GM12873 (cell line): ENCODE measurements at regions not wholly inside any gene's neighbourhood (a gene's known extent, or its start where the extent isn't known, plus 50 kb on each side); places are given as distances from the start of the nearest gene placed in this dataset.

Source experiments
- TF ChIP-seq, protein P1 (sequence below): IDR thresholded peaks from 2 replicates; pipeline ENCODE4 v1.5.1; 2012; ENCODE audit warnings: low read depth, mild to moderate bottlenecking, moderate library complexity, low read length, control low read depth; ENCODE audit not compliant: insufficient read depth; ENCODE audit errors: missing control alignments

DNA sequence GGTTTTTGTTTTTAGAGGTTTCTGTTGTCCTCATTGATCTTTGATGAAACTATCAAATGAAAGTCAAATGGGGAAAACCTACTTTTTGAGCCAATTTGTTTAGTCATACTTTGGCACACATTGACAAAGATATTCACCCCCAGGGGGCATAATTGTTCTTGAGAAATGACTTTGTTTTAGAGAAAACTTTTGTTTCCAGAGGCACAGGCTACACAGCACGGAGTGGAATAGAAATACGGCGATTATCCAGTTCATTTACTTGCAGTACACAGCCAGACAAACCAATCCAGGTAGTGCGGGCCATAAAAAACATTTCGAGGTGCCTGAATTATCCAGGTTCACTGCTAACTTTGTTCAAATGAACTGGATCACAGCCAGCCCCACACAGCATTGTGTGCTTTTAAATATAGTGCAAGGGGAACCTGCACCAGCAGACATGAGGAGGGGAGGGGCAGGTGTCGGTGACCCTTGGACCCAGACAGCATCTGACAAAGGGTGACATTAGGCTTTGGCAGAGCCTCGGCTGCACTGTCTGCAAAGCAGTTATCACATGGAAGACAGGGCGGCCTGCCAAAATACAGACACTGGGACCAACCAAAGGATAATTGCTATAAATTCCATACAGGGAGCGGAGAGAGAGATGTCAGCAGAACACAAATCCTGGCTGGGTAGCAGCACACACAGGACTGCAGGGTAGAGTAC lies 179.6 kb upstream of the NOCT start:
- TF ChIP-seq, protein P1, sequence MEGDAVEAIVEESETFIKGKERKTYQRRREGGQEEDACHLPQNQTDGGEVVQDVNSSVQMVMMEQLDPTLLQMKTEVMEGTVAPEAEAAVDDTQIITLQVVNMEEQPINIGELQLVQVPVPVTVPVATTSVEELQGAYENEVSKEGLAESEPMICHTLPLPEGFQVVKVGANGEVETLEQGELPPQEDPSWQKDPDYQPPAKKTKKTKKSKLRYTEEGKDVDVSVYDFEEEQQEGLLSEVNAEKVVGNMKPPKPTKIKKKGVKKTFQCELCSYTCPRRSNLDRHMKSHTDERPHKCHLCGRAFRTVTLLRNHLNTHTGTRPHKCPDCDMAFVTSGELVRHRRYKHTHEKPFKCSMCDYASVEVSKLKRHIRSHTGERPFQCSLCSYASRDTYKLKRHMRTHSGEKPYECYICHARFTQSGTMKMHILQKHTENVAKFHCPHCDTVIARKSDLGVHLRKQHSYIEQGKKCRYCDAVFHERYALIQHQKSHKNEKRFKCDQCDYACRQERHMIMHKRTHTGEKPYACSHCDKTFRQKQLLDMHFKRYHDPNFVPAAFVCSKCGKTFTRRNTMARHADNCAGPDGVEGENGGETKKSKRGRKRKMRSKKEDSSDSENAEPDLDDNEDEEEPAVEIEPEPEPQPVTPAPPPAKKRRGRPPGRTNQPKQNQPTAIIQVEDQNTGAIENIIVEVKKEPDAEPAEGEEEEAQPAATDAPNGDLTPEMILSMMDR, result no peak

DNA sequence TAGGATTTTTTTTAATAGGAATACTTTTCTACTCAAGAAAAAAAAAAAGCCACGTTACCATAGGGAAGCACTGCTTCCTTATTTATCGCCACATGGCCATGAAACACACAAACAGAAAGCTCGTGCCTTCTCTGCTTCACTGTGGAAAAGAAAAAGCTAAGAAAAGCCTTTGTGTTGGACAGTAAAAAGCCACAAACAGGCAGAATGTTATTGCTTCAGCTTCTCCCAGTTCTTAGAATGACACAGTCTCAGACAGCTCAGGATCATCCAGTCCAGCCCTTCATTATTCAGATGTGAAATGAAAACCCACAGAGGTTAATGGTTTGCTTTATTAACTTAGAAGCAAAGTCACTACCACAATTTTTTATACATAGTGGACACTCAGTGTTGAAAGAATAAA lies 181.6 kb upstream of the NOCT start:
- TF ChIP-seq, protein P1, result no peak

DNA sequence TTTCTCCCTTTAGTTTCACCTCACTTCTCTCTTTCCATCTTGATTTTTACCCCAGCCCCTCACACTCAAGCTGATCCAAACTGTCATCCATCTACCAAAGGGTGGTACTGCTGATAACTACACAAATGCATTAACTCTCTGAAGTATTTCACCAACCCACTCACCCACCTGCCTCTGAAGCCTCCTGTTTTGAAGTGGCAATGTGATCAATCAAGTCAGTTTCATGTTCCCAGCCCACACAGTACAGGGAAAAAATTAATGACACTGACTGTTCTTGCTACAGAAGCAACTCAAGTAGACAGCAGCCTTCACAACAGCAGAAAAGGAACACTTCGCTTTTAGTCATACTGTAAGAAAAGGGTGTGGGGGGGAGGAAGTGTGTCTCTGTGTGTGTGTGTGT lies 183.0 kb upstream of the NOCT start:
- TF ChIP-seq, protein P1, result no peak

DNA sequence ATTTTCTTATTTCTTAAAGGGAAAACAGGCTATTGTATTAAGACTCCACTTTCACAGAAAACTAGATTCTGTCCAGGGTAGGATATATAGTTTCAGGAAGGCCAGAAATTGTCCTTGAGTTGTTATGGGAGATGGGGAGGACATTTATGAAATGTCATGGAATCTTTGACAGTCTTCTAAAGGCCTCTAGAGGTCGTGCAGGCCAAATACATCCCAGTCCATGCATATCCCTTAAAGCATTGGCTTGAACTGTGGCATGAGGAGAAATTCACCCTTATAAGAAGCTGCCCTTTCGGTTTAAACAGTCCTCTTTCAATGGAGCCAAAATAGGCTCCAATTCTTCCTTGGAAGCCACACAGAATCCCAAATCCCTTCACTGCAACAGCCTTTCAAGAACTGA lies 183.6 kb upstream of the NOCT start:
- TF ChIP-seq, protein P1, result no peak

DNA sequence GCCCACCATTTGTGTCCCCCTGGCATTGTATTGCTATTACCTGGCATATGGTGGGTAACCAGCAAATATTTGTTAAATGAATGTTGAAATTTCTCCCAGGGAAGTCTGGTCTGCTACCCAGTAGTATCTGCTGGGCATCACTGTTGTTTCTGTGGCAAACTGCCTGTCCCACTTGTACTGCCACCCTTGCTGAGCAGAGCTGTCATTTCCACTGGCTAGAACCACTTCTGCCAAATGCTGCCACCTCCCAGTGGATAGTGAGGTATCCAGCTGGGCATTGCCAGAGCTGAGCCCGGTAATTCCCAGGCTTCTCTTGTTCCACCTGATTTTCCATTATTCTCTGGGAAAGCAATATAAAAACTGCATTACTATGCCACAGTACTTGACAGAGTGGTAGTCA lies 186.7 kb upstream of the NOCT start:
- TF ChIP-seq, protein P1, result no peak

DNA sequence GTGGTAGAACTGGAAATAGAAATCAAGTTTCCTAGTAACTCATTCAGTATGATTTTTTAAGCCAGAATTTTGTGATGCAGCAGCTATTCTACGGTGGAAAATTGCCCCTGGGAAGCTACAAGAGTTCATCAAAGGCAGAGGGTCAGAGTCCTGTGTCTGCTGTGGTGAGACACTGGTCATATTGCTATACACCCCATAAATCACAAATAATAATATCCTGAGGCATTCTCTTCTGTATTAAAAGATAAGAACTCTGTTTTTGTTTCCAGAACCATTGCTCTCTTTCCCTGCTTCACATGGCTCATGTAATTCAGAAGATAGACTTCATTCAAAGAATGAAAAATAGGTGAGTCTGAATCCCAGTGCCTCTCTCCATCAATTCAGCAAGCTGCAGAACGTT lies 188.8 kb upstream of the NOCT start:
- TF ChIP-seq, protein P1, result no peak

DNA sequence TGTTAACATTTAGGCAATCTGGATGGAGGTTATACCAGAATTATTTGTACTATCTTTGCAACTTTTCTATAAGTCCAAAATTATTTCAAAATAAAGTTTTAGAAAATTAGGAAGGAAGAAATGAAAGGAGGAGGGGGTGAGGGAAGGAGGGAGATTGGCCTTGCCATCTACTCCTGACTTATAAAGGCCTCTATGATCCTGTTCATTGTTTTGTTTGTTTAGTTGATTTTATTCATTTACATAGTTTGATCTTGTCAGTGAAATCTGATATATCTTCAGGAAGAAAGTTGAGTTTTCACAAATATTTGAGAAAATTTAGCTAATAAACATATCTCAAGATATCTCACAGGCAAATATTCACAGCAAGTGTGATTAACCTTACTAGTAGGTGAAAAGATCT lies 189.3 kb upstream of the NOCT start:
- TF ChIP-seq, protein P1, result no peak
